Endothelial cell of umbilical vein (primary cell): ENCODE measurements at regions not wholly inside any gene's neighbourhood (a gene's known extent, or its start where the extent isn't known, plus 50 kb on each side); places are given as distances from the start of the nearest gene placed in this dataset.
"Not testable (repeated sequence)": the region's sequence is repeated elsewhere in the genome, so short reads cannot be mapped to it uniquely, and the experiment has no call there.

Experiments
- BruUV-seq: library from RNA; stranded (reverse); fragments of 400-500 nt; replicated peaks from 2 replicates; lab custom pipeline; 2021; lab: Mats Ljungman, UMichigan
- CTCF ChIA-PET: fragments of 300-600, 350-600 bp; sonication (Branson Sonifier 250); formaldehyde crosslinking; loops from one replicate; lab custom pipeline; 2021; ENCODE audit warnings: antibody characterized with exemption, inconsistent platforms; lab: Charles Lee
- POLR2A ChIA-PET: fragments of 300-600, 350-600 bp; sonication (Branson Sonifier 250); formaldehyde crosslinking; loops from one replicate; lab custom pipeline; 2021; ENCODE audit warnings: antibody characterized with exemption, inconsistent platforms; lab: Charles Lee
- DNase-seq: peaks from one replicate; pipeline ENCODE4 v3.0.0-alpha.2; 2011; ENCODE audit warnings: low read depth, low spot score
- FAIRE-seq: peaks from 2 replicates; lab custom pipeline; 2011; peaks lifted over from hg19 to GRCh38; lab: Jason Lieb, UNC
- H2AFZ ChIP-seq: 2 replicates; pipeline ENCODE4 v1.6.0; 2012; ENCODE audit warnings: low read depth, low read length, control low read depth, inconsistent platforms
- H3K27ac ChIP-seq: 2 replicates; pipeline ENCODE4 v1.5.1; 2011; ENCODE audit warnings: low read depth, mild to moderate bottlenecking, control low read depth, low read length, moderate library complexity; ENCODE audit not compliant: insufficient read depth
- H3K27me3 ChIP-seq, 2 experiments: 2 replicates each; pipeline versions ENCODE4 v1.6.0 to v1.6.1; 2011; ENCODE audit warnings: low read length in 2 of 2, mixed read lengths in 1 of 2; ENCODE audit not compliant: control insufficient read depth in 2 of 2, insufficient read depth in 2 of 2
- H3K36me3 ChIP-seq, 2 experiments: 2 replicates in 1 of 2; 3 replicates in 1 of 2; pipeline ENCODE4 v1.5.1; 2011; ENCODE audit warnings: low read length in 2 of 2, mild to moderate bottlenecking in 1 of 2, moderate library complexity in 1 of 2; ENCODE audit not compliant: control insufficient read depth in 2 of 2, insufficient read depth in 2 of 2; ENCODE audit errors: extremely low read depth in 1 of 2
- H3K4me1 ChIP-seq: 3 replicates; pipeline ENCODE4 v1.5.1; 2011; ENCODE audit warnings: mild to moderate bottlenecking, low read length; ENCODE audit not compliant: control insufficient read depth, insufficient read depth; ENCODE audit errors: extremely low read depth
- H3K4me2 ChIP-seq: 2 replicates; pipeline ENCODE4 v1.6.1; 2011; ENCODE audit warnings: low read length, control low read depth, mixed read lengths; ENCODE audit not compliant: insufficient read depth
- H3K4me3 ChIP-seq, 3 experiments: fragments of 200-600 bp in 1 of 3; sonication (generic), shearing (Covaris generic) in 1 of 3; replicated peaks in 1 of 3; 2 replicates each; pipeline ENCODE4 v1.5.1; 2011 to 2016; ENCODE audit warnings: control low read depth in 3 of 3, low read length in 3 of 3, mild to moderate bottlenecking in 2 of 3, inconsistent platforms in 1 of 3, low read depth in 1 of 3, moderate library complexity in 1 of 3; ENCODE audit not compliant: insufficient read depth in 1 of 3
- H3K79me2 ChIP-seq: 2 replicates; pipeline ENCODE4 v1.6.0; 2012; ENCODE audit warnings: low read length, inconsistent platforms; ENCODE audit not compliant: control insufficient read depth, insufficient read depth
- H3K9ac ChIP-seq: replicated peaks from 2 replicates; pipeline ENCODE3; 2011; ENCODE audit warnings: low read length, control low read depth; ENCODE audit not compliant: insufficient read depth; ENCODE audit errors: extremely low read depth
- H3K9me1 ChIP-seq: replicated peaks from 3 replicates; pipeline ENCODE4 v1.6.0; 2011; ENCODE audit warnings: mild to moderate bottlenecking, low read length; ENCODE audit not compliant: control insufficient read depth, insufficient read depth; ENCODE audit errors: extremely low read depth
- H3K9me3 ChIP-seq: replicated peaks from 2 replicates; pipeline ENCODE4 v1.5.1; 2012; ENCODE audit warnings: low read length, inconsistent platforms; ENCODE audit not compliant: control insufficient read depth, insufficient read depth
- H4K20me1 ChIP-seq: replicated peaks from 2 replicates; pipeline ENCODE3; 2011; ENCODE audit warnings: mild to moderate bottlenecking, low read length; ENCODE audit not compliant: control insufficient read depth, insufficient read depth; ENCODE audit errors: extremely low read depth
- CTCF ChIP-seq, 2 donors: IDR thresholded peaks; 1 replicate in 1 of 2; 2 replicates in 1 of 2; pipeline ENCODE4 v1.5.1; 2011; ENCODE audit warnings: low read length in 2 of 2, mild to moderate bottlenecking in 2 of 2, moderate library complexity in 2 of 2, control low read depth in 1 of 2, inconsistent platforms in 1 of 2, low read depth in 1 of 2; ENCODE audit not compliant: insufficient read depth in 1 of 2; ENCODE audit errors: extremely low read depth in 1 of 2
- EZH2 ChIP-seq: IDR thresholded peaks from 2 replicates; pipeline ENCODE4 v1.6.1; 2012; ENCODE audit warnings: borderline replicate concordance, low read depth, mild to moderate bottlenecking, moderate library complexity, low read length, inconsistent platforms; ENCODE audit not compliant: severe bottlenecking
- FOS ChIP-seq: IDR thresholded peaks from 2 replicates; pipeline ENCODE4 v1.6.1; 2011; ENCODE audit warnings: mild to moderate bottlenecking, low read length, moderate library complexity, borderline replicate concordance; ENCODE audit not compliant: insufficient read depth
- GATA2 ChIP-seq: IDR thresholded peaks from 2 replicates; pipeline ENCODE4 v1.7.0; 2011; ENCODE audit warnings: low read depth, mild to moderate bottlenecking, moderate library complexity, mixed read lengths, low read length; ENCODE audit not compliant: insufficient read length, insufficient read depth
- JUN ChIP-seq: IDR thresholded peaks from 2 replicates; pipeline ENCODE4 v1.6.1; 2011; ENCODE audit warnings: borderline replicate concordance, low read depth; ENCODE audit not compliant: insufficient read length, insufficient read depth
- MAX ChIP-seq: IDR thresholded peaks from 2 replicates; pipeline ENCODE4 v1.6.1; 2011; ENCODE audit not compliant: insufficient read depth, insufficient read length
- MYC ChIP-seq: IDR thresholded peaks from one replicate; pipeline ENCODE4 v1.6.1; 2011; ENCODE audit warnings: mild to moderate bottlenecking, low read depth, low read length
- POLR2A ChIP-seq: IDR thresholded peaks from 2 replicates; pipeline ENCODE4 v1.6.1; 2012; ENCODE audit warnings: low read depth, mild to moderate bottlenecking, control low read depth, low read length
- POLR2AphosphoS5 ChIP-seq: IDR thresholded peaks from 2 replicates; pipeline ENCODE4 v1.6.1; 2012; ENCODE audit warnings: low read depth, mild to moderate bottlenecking, control low read depth, low read length, moderate library complexity; ENCODE audit not compliant: insufficient read depth
- dilution Hi-C: fragments of 300-500 bp; cut with MboI; formaldehyde crosslinking; loops from one replicate; pipeline ENCODE4 v1.15.0; 2019; ENCODE audit warnings: low sequenced_read_pairs; ENCODE audit not compliant: extremely low pct_ligation_motif_present
- intact Hi-C: fragments of 100-400 bp; cut with micrococcal nuclease; formaldehyde crosslinking; loops from one replicate; pipeline ENCODE4 v1.10.0; 2022

GRCh38 chr10:2326411-2326810, 589.1 kb upstream of the ADARB2 start:
- H3K9me3 ChIP-seq, result peaks cover 3% of the 10 kb centered on the region
- H4K20me1 ChIP-seq, result no peaks in the 10 kb centered on the region
- H3K27ac ChIP-seq, result no peak overlapping the region
- H3K4me1 ChIP-seq, result no peaks in the 10 kb centered on the region
- dilution Hi-C loops, result no loop called here
- POLR2A ChIA-PET, result no interaction called here
- H3K9ac ChIP-seq, result no peak overlapping the region
- TF ChIP-seq MYC (no peak), GATA2 (no peak), EZH2 (no peak), POLR2AphosphoS5 (no peak), CTCF (IDR thresholded peaks at IDR 0.05; ENCODE audit: extremely low read depth in 1 of 2, insufficient read depth in 1 of 2, low read depth in 1 of 2, low read length in 2 of 2) (no peak), FOS (no peak), POLR2A (no peak), MAX (no peak), JUN (no peak)
- no peak overlapping the region for H3K4me3 ChIP-seq
- no peaks in the 10 kb centered on the region for H3K27me3 ChIP-seq
- no peak overlapping the region for H2AFZ ChIP-seq
- H3K4me2 ChIP-seq, result no peak overlapping the region
- H3K79me2 ChIP-seq, result no peaks in the 10 kb centered on the region
- CTCF ChIA-PET, result no interaction called here
- BruUV-seq, result no TSS peak
- intact Hi-C loops, result no loop called here
- no peak for DNase-seq
- FAIRE-seq, result no peak
- no peaks in the 10 kb centered on the region for H3K9me1 ChIP-seq
- no peaks in the 10 kb centered on the region for H3K36me3 ChIP-seq

- DNase-seq, H3K4me1 ChIP-seq, H3K9ac ChIP-seq, H3K79me2 ChIP-seq, H3K4me2 ChIP-seq, dilution Hi-C loops, H3K27me3 ChIP-seq, H3K27ac ChIP-seq, CTCF ChIA-PET, BruUV-seq, H3K4me3 ChIP-seq, H3K36me3 ChIP-seq, H3K9me1 ChIP-seq, H4K20me1 ChIP-seq, FAIRE-seq, H3K9me3 ChIP-seq, intact Hi-C loops, H2AFZ ChIP-seq, POLR2A ChIA-PET: not testable (repeated sequence)
These were observed 577.7 kb upstream of the ADARB2 start for GRCh38 chr10:2315045-2315485.
